ENCODE measurements at regions not wholly inside any gene's neighbourhood (a gene's known extent, or its start where the extent isn't known, plus 50 kb on each side); places are given as distances from the start of the nearest gene placed in this dataset.

- Histone ChIP-seq H3K9me3 (ENCODE audit: control insufficient read depth, insufficient read depth, low read depth, low read length) (no peaks in the 10 kb centered on the region), H3K27ac (ENCODE audit: low read length) (no peak overlapping the region), H3K4me1 (ENCODE audit: control insufficient read depth, insufficient read depth, low read length) (no peaks in the 10 kb centered on the region), H3K4me3 (ENCODE audit: low read depth in 2 of 2, low read length in 2 of 2) (no peak overlapping the region), H3K36me3 (ENCODE audit: control insufficient read depth, insufficient read depth, low read length) (no peaks in the 10 kb centered on the region), H3K27me3 (ENCODE audit: control insufficient read depth, insufficient read depth, low read length) (no peaks in the 10 kb centered on the region)
- DNase-seq (ENCODE audit: low read depth, low spot score), result no peak
- in situ Hi-C loops (cut with HindIII; ENCODE audit: low pct_unique_long_range_greater_than_20kb, low sequenced_read_pairs), result no loop called here
- BruUV-seq (replicated peaks), result no TSS peak
- ATAC-seq, result no peak
- ChIA-PET CTCF (no interaction called here), POLR2A (no interaction called here)
- intact Hi-C loops (cut with micrococcal nuclease; ENCODE audit: unreplicated experiment), result no loop called here
- no peak for TF ChIP-seq REST (IDR thresholded peaks at IDR 0.05; ENCODE audit: insufficient read depth in 1 of 2, low read depth in 2 of 2, low read length in 1 of 2)
- no peak for TF ChIP-seq CTCF (IDR thresholded peaks at IDR 0.05)
- TF ChIP-seq SIN3A (IDR thresholded peaks at IDR 0.05; ENCODE audit: borderline replicate concordance, insufficient read depth, low read depth, low read length), result no peak
- TF ChIP-seq TCF7L2 (IDR thresholded peaks at IDR 0.05; ENCODE audit: low read depth, low read length), result no peak
- no peak for TF ChIP-seq POLR2AphosphoS5 (IDR thresholded peaks at IDR 0.05; ENCODE audit: low read depth, low read length)
These were observed 186.7 kb downstream of the SYK start for GRCh38 chr9:90988318-90988717.

- Histone ChIP-seq H3K27ac (ENCODE audit: low read length) (no peak overlapping the region), H3K4me3 (ENCODE audit: low read depth in 2 of 2, low read length in 2 of 2) (no peak overlapping the region), H3K36me3 (ENCODE audit: control insufficient read depth, insufficient read depth, low read length) (no peaks in the 10 kb centered on the region), H3K9me3 (ENCODE audit: control insufficient read depth, insufficient read depth, low read depth, low read length) (no peaks in the 10 kb centered on the region), H3K27me3 (ENCODE audit: control insufficient read depth, insufficient read depth, low read length) (no peaks in the 10 kb centered on the region), H3K4me1 (ENCODE audit: control insufficient read depth, insufficient read depth, low read length) (no peaks in the 10 kb centered on the region)
- ATAC-seq (no peak), DNase-seq (ENCODE audit: low read depth, low spot score) (no peak)
- CTCF ChIA-PET, result no interaction called here
- TF ChIP-seq REST (IDR thresholded peaks at IDR 0.05; ENCODE audit: insufficient read depth in 1 of 2, low read depth in 2 of 2, low read length in 1 of 2) (no peak), SIN3A (IDR thresholded peaks at IDR 0.05; ENCODE audit: borderline replicate concordance, insufficient read depth, low read depth, low read length) (no peak), CTCF (IDR thresholded peaks at IDR 0.05) (no peak), TCF7L2 (IDR thresholded peaks at IDR 0.05; ENCODE audit: low read depth, low read length) (no peak), POLR2AphosphoS5 (IDR thresholded peaks at IDR 0.05; ENCODE audit: low read depth, low read length) (no peak)
- intact Hi-C loops (cut with micrococcal nuclease; ENCODE audit: unreplicated experiment), result no loop called here
- BruUV-seq (replicated peaks), result no TSS peak
- POLR2A ChIA-PET, result no interaction called here
- in situ Hi-C loops (cut with HindIII; ENCODE audit: low pct_unique_long_range_greater_than_20kb, low sequenced_read_pairs), result no loop called here
These were observed 190.3 kb downstream of the SYK start for GRCh38 chr9:90991953-90992352.
